ENCODE measurements at regions not wholly inside any gene's neighbourhood (a gene's known extent, or its start where the extent isn't known, plus 50 kb on each side); places are given as distances from the start of the nearest gene placed in this dataset.

GRCh38 chr12:68446901-68447796 is 115.0 kb upstream of the MDM1 start:
- peak overlapping the region; percentile 38 for H3K4me3 Mint-ChIP-seq
- ChIA-PET POLR2A (interaction anchor here (0.6 to 1.6 kb wide), 5 partner anchors 13 to 302 kb away, joined by 3 to 9 read pairs (median 5); partner anchors contain the start of gene RAP1B), CTCF (interaction anchor here (0.6 to 1.9 kb wide), 8 partner anchors 11 to 166 kb away, joined by 3 to 7 read pairs (median 4); no protein-coding TSS in a partner anchor)
- TF ChIP-seq ZNF425 (CRISPR knock-in tag; conservative IDR thresholded peaks at IDR 0.05) (no peak), IRF1 (CRISPR knock-in tag; IDR thresholded peaks at IDR 0.05) (no peak), MLX (CRISPR knock-in tag; IDR thresholded peaks at IDR 0.05) (no peak), USF1 (CRISPR knock-in tag; IDR thresholded peaks at IDR 0.05) (no peak), E2F4 (CRISPR knock-in tag; IDR thresholded peaks at IDR 0.05; ENCODE audit: borderline replicate concordance, low read depth) (no peak), TCF7 (CRISPR knock-in tag; IDR thresholded peaks at IDR 0.05; ENCODE audit: low read depth) (no peak), ZNF138 (CRISPR knock-in tag; conservative IDR thresholded peaks at IDR 0.05) (no peak), HMGXB4 (CRISPR knock-in tag; IDR thresholded peaks at IDR 0.05) (no peak), ZNF232 (CRISPR knock-in tag; IDR thresholded peaks at IDR 0.05) (no peak), GRHL2 (CRISPR knock-in tag; IDR thresholded peaks at IDR 0.05; ENCODE audit: insufficient replicate concordance, severe bottlenecking) (no peak), ERG (CRISPR knock-in tag; IDR thresholded peaks at IDR 0.05) (no peak)
- peaks cover 25% of the 10 kb centered on the region for H3K36me3 Mint-ChIP-seq
- ATAC-seq (peak; percentile 81), DNase-seq (ENCODE audit: low spot score) (peak; percentile 25)
- H3K9me3 Mint-ChIP-seq = peaks cover 30% of the 10 kb centered on the region
- peaks cover 8% of the 10 kb centered on the region for H3K27me3 Mint-ChIP-seq (ENCODE audit: low read depth)
- peaks cover 48% of the 10 kb centered on the region for H3K4me1 Mint-ChIP-seq
- peak overlapping the region; percentile 92 for H3K27ac Mint-ChIP-seq

GRCh38 chr12:68447797-68448260 is 115.7 kb upstream of the MDM1 start:
- POLR2A ChIA-PET = interaction anchor here (1.3 to 1.6 kb wide), 2 partner anchors 82 to 163 kb away, joined by 3 to 5 read pairs; partner anchors contain the start of gene RAP1B
- CTCF ChIA-PET = no interaction called here
- no peak for DNase-seq (ENCODE audit: low spot score)
- Mint-ChIP-seq H3K27ac (no peak overlapping the region), H3K4me3 (no peak overlapping the region), H3K9me3 (peaks cover 30% of the 10 kb centered on the region), H3K4me1 (peaks cover 53% of the 10 kb centered on the region), H3K36me3 (peaks cover 25% of the 10 kb centered on the region), H3K27me3 (ENCODE audit: low read depth) (peaks cover 8% of the 10 kb centered on the region)
- ATAC-seq = no peak
- no peak for TF ChIP-seq CREM (CRISPR knock-in tag; IDR thresholded peaks at IDR 0.05)
- no peak for TF ChIP-seq ELF4 (CRISPR knock-in tag; IDR thresholded peaks at IDR 0.05; ENCODE audit: low read depth)
- TF ChIP-seq USF1 (CRISPR knock-in tag; IDR thresholded peaks at IDR 0.05) = no peak
- no peak for TF ChIP-seq ZNF317 (CRISPR knock-in tag; IDR thresholded peaks at IDR 0.05; ENCODE audit: borderline replicate concordance, low read depth)
- TF ChIP-seq JUN (CRISPR knock-in tag; IDR thresholded peaks at IDR 0.05) = no peak
- no peak for TF ChIP-seq TCF7 (CRISPR knock-in tag; IDR thresholded peaks at IDR 0.05; ENCODE audit: low read depth)
- no peak for TF ChIP-seq ZNF396 (CRISPR knock-in tag; IDR thresholded peaks at IDR 0.05; ENCODE audit: borderline replicate concordance)
- no peak for TF ChIP-seq IRF2 (CRISPR knock-in tag; IDR thresholded peaks at IDR 0.05; ENCODE audit: borderline replicate concordance, low read depth)
- TF ChIP-seq ZNF121 (CRISPR knock-in tag; IDR thresholded peaks at IDR 0.05) = no peak
- no peak for TF ChIP-seq SMAD4 (CRISPR knock-in tag; IDR thresholded peaks at IDR 0.05)
